ENCODE measurements at regions not wholly inside any gene's neighbourhood (a gene's known extent, or its start where the extent isn't known, plus 50 kb on each side); places are given as distances from the start of the nearest gene placed in this dataset.

GRCh38 chr1:30123036-30123435 lies 600.3 kb downstream of the MATN1 start:
- FAIRE-seq (no peak), ATAC-seq (no peak), DNase-seq (ENCODE audit: low read depth, low spot score) (no peak)
- Histone ChIP-seq H3K36me3 (ENCODE audit: control insufficient read depth in 2 of 2, insufficient read depth in 2 of 2, low read length in 1 of 2) (no peaks in the 10 kb centered on the region), H3K4me1 (ENCODE audit: control insufficient read depth, insufficient read depth, low read length) (no peaks in the 10 kb centered on the region), H3K27me3 (replicated peaks in 1 of 2; ENCODE audit: control insufficient read depth in 2 of 2, insufficient read depth in 2 of 2, low read length in 1 of 2) (no peaks in the 10 kb centered on the region; a peak in 1 of 4 replicates), H3K79me2 (ENCODE audit: control insufficient read depth, insufficient read depth, low read length) (no peaks in the 10 kb centered on the region), H3K4me3 (no peak overlapping the region), H3K4me2 (ENCODE audit: control insufficient read depth, insufficient read depth) (no peak overlapping the region), H4K20me1 (ENCODE audit: control insufficient read depth, insufficient read depth) (no peaks in the 10 kb centered on the region), H3K9me3 (replicated peaks; ENCODE audit: control insufficient read depth, insufficient read depth, low read length) (no peaks in the 10 kb centered on the region), H3K27ac (ENCODE audit: control insufficient read depth, insufficient read depth) (no peak overlapping the region), H3K9ac (ENCODE audit: control insufficient read depth, insufficient read depth, low read length) (no peak overlapping the region), H2AFZ (ENCODE audit: control insufficient read depth, low read depth, low read length) (no peak overlapping the region)
- RAD21 ChIA-PET (ENCODE audit: unreplicated experiment): no interaction called here
- TF ChIP-seq JUND (IDR thresholded peaks at IDR 0.05; ENCODE audit: low read depth, low read length) (no peak), CHD1 (IDR thresholded peaks at IDR 0.05; ENCODE audit: low read depth, low read length) (no peak), SMAD1 (IDR thresholded peaks at IDR 0.05; ENCODE audit: low read depth, partially characterized antibody) (no peak)
- SMC1A ChIA-PET (ENCODE audit: uncharacterized antibody, unreplicated experiment): no interaction called here
- no TSS peak for BruUV-seq (replicated peaks)
- intact Hi-C loops (cut with micrococcal nuclease; ENCODE audit: unreplicated experiment) (no loop called here), in situ Hi-C loops (cut with MboI) (no loop called here)
- CTCF ChIA-PET: interaction anchor here (0.6 kb wide), 1 partner anchor 97 kb away, joined by 3 read pairs; no protein-coding TSS in a partner anchor
- POLR2A ChIA-PET: no interaction called here

- H3K9me3 ChIP-seq (replicated peaks; ENCODE audit: control insufficient read depth, insufficient read depth, low read length): no peaks in the 10 kb centered on the region
- no peak overlapping the region for H3K4me2 ChIP-seq (ENCODE audit: control insufficient read depth, insufficient read depth)
- H3K27ac ChIP-seq (ENCODE audit: control insufficient read depth, insufficient read depth): no peak overlapping the region
- in situ Hi-C loops (cut with MboI) (no loop called here), intact Hi-C loops (cut with micrococcal nuclease; ENCODE audit: unreplicated experiment) (no loop called here)
- no peaks in the 10 kb centered on the region; a peak in 1 of 4 replicates for H3K27me3 ChIP-seq (replicated peaks in 1 of 2; ENCODE audit: control insufficient read depth in 2 of 2, insufficient read depth in 2 of 2, low read length in 1 of 2)
- no peaks in the 10 kb centered on the region for H3K79me2 ChIP-seq (ENCODE audit: control insufficient read depth, insufficient read depth, low read length)
- ATAC-seq (no peak), DNase-seq (ENCODE audit: low read depth, low spot score) (no peak), FAIRE-seq (no peak)
- ChIA-PET CTCF (no interaction called here), POLR2A (no interaction called here), RAD21 (ENCODE audit: unreplicated experiment) (no interaction called here), SMC1A (ENCODE audit: uncharacterized antibody, unreplicated experiment) (no interaction called here)
- BruUV-seq (replicated peaks): no TSS peak
- H3K4me3 ChIP-seq: no peak overlapping the region
- TF ChIP-seq MLLT1 (IDR thresholded peaks at IDR 0.05): no peak
- H3K9ac ChIP-seq (ENCODE audit: control insufficient read depth, insufficient read depth, low read length): no peak overlapping the region
- H3K4me1 ChIP-seq (ENCODE audit: control insufficient read depth, insufficient read depth, low read length): no peaks in the 10 kb centered on the region
- no peak overlapping the region for H2AFZ ChIP-seq (ENCODE audit: control insufficient read depth, low read depth, low read length)
- no peaks in the 10 kb centered on the region for H4K20me1 ChIP-seq (ENCODE audit: control insufficient read depth, insufficient read depth)
- 31% methylated on average over 16 of the region's 16 CpGs for WGBS (ENCODE audit: insufficient coverage, insufficient replicate concordance, low lambda C conversion rate, missing lambda C conversion rate)
- H3K36me3 ChIP-seq (ENCODE audit: control insufficient read depth in 2 of 2, insufficient read depth in 2 of 2, low read length in 1 of 2): no peaks in the 10 kb centered on the region
These were observed 603.0 kb downstream of the MATN1 start for GRCh38 chr1:30120245-30121000.
